OCI-M2 (cell line): ENCODE measurements at regions not wholly inside any gene's neighbourhood (a gene's known extent, or its start where the extent isn't known, plus 50 kb on each side); places are given as distances from the start of the nearest gene placed in this dataset.
"Not testable (repeated sequence)": the region's sequence is repeated elsewhere in the genome, so short reads cannot be mapped to it uniquely, and the experiment has no call there.

ENCODE experiments used
- DNase-seq: peaks from one replicate; lab custom pipeline; 2025; ENCODE audit not compliant: unreplicated experiment; lab: John Stamatoyannopoulos, UW

DNA sequence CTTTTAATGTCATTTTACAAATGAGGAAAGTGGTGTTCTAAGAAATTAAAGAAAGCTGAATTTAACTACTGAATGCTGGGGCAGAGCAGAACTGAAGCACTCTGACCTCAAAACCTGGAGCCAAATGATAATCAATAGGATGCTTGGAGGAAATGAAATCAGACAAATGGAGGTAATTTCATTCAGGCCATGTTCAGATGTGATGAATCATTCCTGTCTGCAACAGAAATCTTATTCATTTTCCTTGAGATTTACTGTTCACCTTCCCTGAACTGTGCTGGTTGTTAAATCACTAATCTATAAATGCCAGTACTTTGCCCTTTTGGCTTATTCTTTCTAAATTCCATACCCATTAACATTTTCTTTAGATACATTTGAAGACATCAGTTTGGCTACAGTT is 85.6 kb upstream of the SNX7 start:
- no peak for DNase-seq

DNA sequence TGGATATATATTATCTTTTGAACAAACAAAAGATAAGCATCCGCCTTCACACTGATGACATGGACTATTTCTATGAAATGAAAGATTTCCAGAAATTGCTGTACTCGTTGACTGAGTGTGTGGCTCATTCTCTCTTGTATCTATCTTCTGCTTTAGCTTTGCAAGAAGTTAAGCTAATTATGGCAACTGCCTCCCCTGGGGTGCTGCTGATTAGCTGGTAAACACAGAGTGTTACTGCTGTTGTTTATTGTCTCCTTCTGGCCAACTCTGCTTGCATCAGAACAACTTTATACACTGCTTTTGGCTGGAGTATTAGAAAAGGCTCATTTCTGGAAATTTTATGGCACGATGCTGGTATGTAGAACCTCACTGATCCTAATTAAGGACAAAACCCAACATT is 95.6 kb upstream of the SNX7 start:
- no peak for DNase-seq

DNA sequence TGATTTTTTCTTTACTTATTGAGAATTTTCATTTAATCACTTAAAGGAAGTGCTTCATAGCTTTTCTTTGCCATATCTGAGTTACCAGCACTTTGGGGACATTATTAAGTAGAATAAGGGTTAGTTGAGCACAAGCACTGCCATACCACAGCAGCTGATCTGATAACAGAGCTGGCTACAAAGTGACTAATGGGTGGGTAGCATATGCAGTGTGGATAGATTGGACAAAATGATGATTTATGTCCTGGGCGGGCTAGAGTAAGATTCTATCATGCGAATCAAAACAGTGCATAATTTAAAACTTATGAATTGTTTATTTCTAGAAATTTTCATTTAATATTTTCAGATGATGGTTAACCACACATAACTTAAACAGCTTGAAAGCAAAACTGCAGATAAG is 102.2 kb upstream of the SNX7 start:
- no peak for DNase-seq

DNA sequence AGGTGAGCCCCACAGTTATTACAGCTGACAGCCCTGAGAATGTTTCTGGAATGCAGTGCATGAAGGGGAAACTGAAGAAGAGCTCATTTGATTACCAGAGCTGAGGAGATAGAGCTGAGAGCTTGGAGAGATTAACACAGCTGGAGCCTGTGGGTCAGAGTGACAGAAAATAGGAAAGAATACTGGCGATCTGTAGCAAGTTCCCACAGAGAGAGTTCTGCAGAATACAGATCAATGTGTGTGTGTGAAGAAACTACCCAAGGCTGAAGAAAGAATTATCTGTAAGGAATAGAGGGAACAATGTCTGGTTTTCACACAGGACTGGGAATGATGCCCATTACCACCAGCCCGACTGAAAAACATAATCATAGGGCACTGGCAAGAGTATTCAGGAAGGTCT is 103.6 kb upstream of the SNX7 start:
- DNase-seq: no peak

DNA sequence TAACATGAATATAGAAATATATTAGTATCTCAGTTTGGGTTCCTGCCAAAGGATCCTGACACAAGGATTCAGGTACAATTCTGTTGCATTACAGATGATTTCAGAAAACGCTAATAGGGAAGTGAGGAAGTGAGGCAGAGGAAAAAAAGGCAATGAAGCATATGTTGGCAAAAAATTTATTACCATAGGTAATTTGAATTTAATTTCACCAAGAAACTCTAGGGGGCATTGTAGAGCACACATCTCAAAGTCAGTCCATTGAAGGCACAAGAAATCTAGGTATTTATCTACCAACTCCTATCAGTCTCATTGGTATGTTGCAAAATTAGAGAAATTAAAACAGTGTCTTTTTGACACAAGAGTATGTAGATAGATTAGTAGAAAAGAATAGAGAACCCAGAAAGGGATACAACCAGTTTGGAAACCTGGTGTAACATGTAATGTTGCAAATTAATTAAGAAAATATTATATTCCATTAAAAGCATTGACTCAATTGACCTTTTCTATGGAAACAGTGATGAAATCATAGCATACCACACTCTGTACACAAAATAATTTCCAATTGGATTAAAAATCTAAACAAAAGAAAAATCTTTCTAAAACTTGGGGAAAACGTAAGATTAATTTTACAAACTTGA is 104.9 kb upstream of the SNX7 start:
- no peak for DNase-seq

DNA sequence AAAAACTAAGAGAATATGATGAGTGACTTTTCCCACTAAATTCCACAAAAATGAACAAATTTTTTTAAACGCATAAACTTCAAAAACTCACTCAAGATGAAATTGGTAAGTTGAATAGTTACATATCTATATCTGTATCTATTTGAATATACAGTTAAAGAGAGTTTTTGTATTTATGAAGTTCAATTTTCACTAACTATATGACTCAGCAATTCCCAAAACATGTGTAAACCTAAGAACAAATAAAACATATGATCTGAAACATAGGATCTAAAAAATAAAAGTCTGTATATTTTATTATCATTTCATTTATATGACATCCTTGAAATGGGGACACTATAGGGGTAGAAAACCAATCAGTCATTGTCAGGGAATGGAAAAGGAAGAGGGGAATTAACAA is 105.7 kb upstream of the SNX7 start:
- no peak for DNase-seq

DNA sequence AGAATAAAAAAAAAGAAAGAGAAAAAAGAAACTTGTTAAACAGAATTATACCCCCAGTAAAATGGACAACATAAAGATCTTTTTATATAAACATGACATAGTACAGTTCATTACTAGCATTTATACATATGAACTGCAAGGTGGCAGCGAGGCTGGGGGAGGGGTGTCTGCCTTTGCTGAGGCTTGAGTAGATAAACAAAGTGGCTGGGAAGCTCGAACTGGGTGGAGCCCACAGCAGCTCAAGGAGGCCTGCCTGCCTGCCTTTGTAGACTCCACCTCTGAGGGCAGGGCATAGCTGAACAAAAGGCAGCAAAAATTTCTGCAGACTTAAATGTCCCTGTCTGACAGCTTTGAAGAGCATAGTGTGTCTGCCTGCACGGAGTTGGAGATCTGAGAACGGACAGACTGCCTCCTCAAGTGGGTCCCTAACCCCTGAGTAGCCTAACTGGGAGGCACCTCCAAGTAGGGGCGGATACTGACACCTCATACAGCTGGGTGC is 108.9 kb upstream of the SNX7 start:
- DNase-seq: not testable (repeated sequence)

DNA sequence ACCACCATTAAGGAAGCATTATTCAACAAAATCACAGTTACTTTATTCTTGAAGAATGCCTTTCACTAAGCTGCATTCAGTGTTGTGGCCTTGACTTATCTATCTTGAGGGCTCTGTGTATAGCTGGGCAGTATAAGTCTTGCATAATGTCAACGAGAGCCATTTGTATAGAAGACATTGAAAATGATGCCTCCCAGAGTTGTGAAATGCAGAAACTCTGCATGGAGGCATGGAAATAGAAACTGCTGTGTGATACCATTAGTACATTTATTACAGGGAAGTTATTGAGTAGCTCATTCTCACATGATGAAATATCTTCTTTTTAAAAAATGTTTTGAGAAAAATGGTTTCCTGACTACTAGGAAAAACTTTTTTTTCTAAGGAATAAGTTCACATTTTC is 111.4 kb upstream of the SNX7 start:
- DNase-seq: no peak

DNA sequence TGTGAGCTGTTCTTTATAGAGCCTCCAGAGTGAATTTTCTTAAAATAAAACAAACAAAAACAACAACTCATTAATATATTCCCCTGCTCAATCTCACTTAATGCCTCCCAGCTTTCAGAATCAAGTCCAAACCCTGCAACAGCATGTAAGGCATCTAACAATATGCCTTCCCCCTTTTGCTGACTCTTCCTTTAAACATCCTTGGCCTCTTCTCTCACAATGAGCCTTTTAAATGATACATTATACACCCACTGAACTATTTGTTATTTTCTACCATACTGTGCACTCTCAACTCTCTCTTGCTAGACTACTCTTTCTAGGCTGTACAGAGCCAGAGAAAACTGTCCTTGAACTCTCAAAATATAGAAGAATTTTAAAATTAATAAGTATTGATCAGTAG is 115.2 kb upstream of the SNX7 start:
- no peak for DNase-seq

DNA sequence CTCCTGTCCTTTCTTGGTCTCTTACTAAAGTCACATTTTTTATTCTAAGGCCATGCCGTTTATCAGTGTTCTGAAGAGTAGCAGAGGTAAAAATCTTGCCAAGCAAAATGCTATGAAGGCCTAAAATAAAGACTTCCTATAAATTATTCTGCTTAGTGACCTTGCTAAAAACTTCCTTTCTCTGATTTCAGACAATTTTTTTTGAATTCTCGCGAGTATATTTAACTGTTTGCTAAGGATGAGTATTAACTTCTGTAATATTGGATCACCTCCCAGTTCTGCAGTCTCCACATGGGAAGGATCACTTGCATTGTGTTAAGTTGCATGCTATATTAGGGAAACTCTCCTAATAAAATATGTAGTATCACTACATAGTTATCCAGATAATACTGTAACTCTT is 123.4 kb upstream of the SNX7 start:
- no peak for DNase-seq

DNA sequence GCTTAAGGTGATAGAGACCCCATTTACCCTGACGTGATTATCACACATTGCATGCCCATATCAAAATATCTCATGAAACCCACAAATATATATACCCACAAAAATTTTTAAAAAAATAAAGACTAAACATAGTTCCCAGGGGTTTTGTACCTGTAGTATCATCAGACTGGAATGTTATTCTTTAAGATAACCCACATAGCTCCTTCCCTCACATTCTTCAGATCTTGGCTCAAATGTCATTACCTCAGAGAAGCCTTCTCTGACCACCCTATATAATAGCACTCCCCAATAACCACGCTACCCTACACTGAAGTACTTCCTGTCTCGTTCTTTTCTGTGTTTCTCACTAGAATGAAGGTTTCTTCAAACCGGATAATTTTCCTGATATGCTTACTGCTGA is 138.3 kb upstream of the SNX7 start:
- DNase-seq: no peak

DNA sequence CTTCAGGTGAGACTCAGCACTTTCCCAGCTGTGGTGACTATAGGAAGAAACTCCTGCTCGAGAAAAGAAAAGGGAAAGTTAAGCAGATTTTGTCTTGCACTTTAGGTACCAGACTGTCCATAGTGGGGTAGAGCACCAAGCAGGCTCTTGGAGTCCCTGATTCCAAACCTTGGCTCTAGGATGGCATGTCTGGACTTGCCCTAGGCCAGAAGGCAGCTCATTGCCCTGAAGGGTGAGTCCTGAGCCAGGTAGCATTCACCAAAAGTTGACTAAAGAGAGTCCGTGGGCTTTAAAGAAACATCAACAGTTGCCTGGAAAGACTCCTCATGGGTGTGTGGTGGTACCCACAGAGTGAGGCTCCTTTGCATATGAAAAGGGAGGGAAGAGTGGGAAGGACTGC is 145.2 kb upstream of the SNX7 start:
- no peak for DNase-seq

DNA sequence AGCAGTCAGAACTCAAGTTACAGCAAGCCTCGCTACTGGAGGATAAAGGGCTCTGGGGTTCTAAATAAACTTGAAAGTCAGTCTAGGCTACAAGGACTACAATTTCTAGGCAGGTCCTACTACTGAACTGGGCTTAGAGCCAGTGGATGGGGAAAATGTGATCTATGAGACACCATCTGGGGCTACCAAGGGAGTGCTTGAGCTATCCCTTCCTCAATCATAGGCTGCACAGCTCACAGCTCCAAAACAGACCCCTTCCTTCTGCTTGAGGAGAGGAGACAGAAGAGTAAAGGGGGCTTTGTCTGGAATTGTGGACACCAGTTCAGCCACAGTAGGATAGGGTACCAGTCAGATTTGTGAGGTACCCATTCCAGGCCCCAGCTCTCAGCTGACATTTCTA is 145.8 kb upstream of the SNX7 start:
- no peak for DNase-seq

DNA sequence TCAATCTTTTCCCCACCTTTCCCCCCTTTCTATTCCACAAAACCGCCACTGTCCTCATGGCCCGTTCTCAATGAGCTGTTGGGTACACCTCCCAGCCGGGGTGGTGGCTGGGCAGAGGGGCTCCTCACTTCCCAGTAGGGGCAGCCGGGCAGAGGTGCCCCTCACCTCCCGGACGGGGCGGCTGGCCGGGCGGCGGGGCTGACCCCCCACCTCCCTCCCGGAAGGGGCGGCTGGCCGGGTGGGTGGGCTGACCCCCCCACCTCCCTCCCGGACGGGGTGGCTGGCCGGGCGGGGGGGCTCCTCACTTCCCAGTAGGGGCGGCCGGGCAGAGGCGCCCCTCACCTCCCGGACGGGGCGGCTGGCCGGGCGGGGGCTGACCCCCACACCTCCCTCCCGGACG is 149.3 kb upstream of the SNX7 start:
- not testable (repeated sequence) for DNase-seq

DNA sequence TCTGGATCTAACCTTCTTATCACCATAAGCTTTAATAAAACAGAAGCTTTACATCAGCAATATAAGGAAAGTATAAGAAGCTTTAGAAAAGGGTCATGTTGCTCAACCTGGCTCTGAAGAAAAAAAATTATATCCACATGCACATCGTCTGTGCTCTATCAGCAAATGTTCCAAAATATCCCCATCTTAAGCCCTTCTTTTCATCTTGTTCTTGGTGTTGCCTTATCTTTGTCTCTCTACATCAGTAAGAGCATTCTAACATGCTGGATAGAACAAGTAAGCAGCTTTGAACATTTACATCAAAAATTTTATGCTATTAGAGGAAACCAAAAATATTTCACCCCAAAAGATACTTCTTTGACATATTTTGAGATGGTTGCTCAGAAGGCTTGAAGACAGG is 157.8 kb upstream of the SNX7 start:
- no peak for DNase-seq

DNA sequence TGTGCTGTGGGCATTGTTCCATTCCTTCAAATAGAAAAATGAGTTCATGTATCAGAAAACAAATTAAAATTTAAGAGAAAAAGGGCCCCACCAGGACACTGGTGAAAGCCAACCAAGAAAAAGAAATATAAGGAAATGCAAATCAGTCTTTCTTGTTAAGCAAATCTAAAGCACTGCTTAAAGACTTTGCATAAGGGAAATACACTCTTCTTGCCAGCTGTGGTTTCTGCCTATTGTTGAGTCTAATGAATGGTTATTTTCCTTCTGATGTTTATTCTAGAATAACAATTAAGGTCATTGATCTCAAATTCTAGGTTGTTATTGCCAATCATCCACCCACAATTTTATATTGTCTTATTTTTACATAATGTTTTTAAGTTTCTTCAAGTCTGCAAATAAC is 158.6 kb upstream of the SNX7 start:
- DNase-seq: no peak

DNA sequence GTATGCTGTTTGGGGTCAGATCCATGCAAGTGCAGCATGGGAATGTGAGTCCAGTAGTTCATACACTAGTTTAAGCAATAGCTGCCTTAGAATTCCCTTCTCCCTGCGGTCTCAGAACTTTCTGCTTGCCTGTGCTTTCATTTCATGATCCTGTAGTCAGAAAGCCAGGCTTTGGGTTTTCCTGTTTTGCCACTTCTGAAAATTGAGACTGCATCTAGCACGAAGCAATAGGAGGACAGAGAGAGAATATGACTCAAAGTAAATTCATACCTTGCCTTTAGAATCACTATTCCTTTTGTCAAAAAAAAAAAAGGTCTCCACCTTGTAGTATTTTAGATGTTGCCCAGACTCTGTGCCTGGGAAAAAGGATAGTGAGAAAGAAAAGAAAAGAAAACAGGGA is 161.2 kb upstream of the SNX7 start:
- DNase-seq: no peak

DNA sequence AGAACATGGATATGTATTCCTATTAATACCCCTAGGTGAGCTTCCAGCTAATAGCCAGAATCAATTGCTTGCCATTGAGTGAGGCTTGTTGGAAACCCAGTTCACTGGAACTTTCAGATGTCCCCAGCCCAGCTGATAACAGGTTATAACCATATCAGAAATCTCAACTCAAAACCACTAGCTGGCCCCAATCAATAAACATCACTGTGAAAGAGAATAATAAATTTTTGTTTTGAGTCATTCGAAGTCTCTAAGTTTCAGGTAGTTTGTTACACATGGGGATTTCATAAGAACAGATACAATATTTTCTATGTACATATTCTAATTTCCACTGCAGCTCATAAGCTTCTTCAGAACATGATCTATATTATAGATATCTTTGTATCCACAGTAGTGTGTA is 162.9 kb upstream of the SNX7 start:
- DNase-seq: no peak

DNA sequence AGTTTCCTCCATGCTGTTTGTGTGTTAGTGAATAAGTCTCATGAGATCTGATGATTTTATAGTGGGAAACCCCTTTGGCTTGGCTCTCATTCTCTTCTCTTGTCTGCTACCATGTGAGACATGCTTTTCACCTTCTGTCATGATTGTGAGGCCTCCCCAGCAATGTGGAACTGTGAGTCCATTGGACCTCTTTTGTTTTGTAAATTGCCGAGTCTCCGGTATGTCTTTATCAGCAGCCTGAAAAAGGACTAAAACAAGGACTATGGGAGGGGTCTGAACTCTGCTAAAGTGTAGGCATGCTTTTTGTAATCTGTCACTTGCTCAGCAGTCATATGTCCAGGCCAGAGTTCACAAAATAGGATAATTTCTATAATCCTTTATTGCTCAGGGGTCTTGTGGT is 164.0 kb upstream of the SNX7 start:
- DNase-seq: no peak

DNA sequence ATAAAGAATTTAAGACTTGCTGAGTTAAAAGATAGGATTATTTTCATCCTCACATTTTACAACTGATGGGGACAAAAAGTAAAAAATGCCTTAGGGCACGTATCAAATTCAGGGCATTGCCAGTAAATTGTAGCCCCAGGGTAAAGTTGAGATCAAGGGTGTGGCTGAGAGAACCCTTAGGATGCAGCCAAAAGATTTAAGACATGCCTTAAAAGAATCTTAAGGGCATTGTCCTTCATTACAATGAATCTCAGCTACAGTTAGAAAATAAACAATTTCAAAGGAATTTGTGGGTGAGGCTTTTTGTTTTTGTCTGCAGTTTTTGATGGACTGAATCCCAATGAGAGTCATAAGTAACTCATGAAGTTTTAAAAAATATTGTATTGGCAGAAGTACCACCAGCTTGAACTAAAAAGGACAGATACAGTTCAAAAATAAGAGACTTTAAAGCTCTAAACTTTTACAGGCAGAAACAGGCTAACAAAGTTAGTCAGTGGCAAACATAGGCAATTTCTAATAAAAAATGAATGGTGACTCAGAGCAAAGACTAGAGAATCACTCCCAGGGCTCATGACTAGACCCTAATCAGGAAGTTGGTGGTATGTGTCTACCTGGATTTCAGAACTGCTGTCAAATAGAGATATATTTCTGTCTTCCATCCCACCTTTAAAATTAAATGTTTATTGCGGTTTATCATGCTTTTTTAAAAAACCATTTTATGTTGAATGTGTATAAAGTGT is 165.1 kb upstream of the SNX7 start:
- no peak for DNase-seq

DNA sequence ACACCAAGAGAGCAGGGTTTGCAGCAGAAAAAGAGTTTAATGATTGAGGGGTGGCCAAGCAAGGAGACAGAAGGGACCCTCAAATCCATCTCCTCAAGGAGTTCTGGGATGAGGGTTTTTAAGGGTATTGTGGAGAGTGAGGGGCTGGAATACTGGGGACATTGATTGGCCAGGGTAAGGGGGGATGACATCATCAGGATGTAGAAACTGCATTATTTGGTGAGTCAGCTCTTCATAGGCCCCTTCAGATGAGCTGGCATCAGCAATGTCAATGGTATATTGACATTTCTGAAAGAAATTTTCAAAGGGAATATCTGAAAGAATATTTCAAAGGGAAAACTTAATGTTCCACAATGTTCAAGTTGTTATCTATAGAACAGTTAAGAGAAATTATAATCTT is 168.1 kb upstream of the SNX7 start:
- DNase-seq: no peak

DNA sequence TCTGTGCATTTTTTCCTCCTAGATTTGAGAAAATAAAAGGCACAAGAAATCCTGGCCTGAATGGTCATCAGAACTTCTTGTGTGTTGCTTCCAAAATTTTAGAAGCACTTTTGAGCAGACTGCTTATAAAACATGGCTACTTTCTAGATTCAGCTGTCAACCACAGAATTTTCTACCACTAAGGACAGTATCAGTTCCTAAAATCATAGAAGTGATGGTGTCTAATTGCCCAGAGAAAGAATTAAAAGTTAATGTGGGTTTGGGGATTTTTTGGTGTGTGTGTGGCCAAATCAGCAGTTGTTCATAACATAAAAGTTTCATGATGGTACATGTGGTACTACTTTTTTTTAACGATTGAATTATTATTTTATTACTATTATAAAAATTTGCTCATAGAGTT is 171.4 kb upstream of the SNX7 start:
- no peak for DNase-seq

DNA sequence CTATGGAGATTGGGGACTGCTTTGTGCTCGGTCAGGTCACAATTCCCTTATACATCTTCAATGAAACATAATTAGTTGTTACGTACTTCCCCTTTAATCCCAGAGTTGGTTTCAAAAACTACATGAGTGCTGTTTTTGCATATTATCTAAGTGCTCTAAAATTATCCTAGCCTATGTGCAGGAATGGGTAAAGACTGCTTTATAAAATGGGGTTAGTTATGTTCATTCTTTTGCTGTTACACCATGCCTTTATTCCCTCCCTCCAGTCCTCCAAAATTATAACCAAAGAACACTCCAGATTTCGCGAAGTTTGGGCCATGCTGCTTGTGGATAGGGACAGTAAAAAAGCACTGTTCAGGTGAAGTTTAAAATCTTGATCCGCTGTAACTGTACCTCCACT is 173.9 kb upstream of the SNX7 start:
- DNase-seq: no peak
